ENCODE measurements at regions not wholly inside any gene's neighbourhood (a gene's known extent, or its start where the extent isn't known, plus 50 kb on each side); places are given as distances from the start of the nearest gene placed in this dataset.
"Not testable (repeated sequence)": the region's sequence is repeated elsewhere in the genome, so short reads cannot be mapped to it uniquely, and the experiment has no call there.

DNA sequence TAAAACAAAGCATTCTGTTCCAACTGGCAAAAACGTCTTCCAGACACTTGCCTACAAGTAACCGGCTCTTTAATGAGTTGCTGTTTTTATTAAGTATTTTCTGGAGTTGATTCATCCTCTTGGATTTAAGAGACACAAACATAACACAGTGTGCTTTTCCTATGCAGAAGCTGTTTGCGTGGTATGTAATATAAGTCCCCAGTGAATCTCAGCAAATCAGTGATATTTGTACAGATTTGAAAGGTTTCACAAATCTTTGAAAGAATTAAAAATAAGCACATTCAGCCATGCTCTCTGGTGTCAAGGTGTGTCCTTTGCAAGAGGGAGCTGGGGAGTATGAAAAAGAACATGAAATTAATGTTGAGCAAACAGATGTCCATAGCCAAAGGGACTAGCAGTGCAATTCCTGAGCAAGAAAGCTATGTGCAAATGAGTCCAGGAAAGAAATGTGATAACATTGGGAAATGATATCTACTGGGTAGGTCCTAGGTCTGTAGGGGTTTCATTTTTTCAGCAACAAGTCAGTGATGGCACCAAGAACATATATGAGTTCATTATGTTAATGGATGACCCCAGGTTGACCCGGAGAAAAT, 170.1 kb upstream of the PHACTR1 start:
- DNase-seq (ENCODE audit: low read depth): no peak

DNA sequence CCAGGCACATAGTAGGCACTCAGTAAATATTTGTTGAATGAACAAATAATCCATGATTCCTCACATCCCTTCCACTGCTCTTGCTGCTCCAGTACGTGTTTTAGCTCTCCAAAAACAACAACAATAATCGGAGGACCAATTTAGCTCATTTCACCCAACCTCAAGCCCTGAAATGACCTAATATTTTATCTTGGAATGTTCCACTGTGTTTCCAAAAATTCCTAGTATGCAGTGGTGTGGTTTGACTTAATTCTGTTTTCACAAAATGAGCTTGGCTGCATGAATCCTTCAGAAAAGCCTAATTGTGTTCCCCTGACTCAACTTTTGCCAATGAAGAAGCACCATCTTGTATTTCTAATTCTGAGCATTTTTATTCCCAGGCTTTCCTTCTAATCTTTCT, 168.0 kb upstream of the PHACTR1 start:
- no peak for DNase-seq (ENCODE audit: low read depth)

DNA sequence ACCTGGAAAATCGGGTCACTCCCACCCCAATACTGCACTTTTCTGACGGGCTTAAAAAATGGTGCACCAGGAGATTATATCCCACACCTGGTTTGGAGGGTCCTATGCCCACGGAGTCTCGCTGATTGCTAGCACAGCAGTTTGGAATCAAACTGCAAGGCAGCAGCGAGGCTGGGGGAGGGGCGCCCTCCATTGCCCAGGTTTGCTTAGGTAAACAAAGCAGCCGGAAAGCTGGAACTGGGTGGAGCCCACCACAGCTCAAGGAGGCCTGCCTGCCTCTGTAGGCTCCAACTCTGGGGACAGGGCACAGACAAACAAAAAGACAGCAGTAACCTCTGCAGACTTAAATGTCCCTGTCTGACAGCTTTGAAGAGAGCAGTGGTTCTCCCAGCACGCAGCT, 167.1 kb upstream of the PHACTR1 start:
- DNase-seq (ENCODE audit: low read depth): not testable (repeated sequence)

GRCh38 chr6:12554820-12555219, 161.7 kb upstream of the PHACTR1 start:
- not testable (repeated sequence) for DNase-seq (ENCODE audit: low read depth)

- DNase-seq (ENCODE audit: low read depth): no peak
Measured at GRCh38 chr6:12555267-12555666, 161.3 kb upstream of the PHACTR1 start.

- DNase-seq (ENCODE audit: low read depth): no peak
Measured at GRCh38 chr6:12555781-12556180, 160.8 kb upstream of the PHACTR1 start.

DNA sequence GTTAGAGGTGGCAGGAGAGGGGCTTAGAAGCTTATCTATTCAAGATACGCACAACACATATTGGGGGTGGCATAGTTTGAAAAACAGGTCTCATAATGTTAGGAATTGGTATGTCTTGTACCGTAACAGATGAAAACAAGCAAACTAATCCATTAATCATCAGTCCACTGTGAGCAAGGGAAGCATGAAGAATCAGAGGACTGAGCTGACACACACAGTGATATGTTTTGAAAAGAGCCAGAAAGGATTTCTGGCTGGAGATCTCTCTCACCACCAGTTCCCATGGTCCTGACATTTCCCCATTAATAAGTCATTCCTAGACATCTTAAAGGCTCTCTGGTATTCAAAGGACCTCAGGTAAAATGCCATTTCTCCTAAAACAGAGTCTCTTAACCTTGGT, 158.8 kb upstream of the PHACTR1 start:
- DNase-seq (ENCODE audit: low read depth): no peak

- no peak for DNase-seq (ENCODE audit: low read depth)
Measured at GRCh38 chr6:12560315-12560714, 156.3 kb upstream of the PHACTR1 start.

DNA sequence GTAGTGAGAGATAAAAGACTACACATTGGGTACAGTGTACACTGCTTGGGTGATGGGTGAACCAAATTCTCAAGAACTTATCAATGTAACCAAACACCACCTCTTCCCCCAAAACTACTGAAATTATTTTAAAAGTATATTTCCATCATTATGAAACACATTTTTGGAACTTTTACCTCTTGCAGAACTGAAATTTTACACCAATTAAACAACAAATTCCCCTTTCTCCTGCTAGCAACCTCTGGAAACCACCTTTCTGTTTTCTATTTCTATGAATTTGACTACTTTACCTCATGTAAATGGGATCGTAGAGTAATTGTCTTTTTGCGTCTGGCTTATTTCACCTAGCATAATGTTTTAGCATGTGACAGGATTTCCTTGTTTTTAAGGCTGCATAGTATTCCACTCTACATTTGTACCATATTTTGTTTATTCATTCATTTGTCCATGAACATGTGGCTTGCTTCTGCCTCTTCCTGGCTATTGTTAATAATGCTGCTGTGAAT, 149.9 kb upstream of the PHACTR1 start:
- no peak for DNase-seq (ENCODE audit: low read depth)

- DNase-seq (ENCODE audit: low read depth): no peak
Measured at GRCh38 chr6:12567682-12568081, 148.9 kb upstream of the PHACTR1 start.

DNA sequence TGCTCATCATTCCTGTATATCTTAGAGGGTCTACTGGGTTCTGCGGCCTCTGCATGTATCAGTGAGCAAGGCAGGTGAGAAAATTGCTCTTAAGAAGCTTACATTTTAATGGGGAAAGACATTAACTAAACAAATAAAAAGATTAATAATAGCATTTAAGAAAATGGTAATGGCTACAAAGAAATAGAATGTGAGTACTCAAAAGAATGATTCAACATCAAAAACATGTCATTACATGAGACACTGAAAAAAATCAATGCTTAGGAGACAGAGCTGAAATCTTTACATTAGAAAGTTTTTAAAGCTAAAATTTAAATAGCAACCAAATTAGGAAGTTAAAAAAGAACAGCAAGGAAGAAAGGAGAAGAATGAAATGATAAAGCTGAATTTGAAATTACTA, 146.9 kb upstream of the PHACTR1 start:
- DNase-seq (ENCODE audit: low read depth): no peak

DNA sequence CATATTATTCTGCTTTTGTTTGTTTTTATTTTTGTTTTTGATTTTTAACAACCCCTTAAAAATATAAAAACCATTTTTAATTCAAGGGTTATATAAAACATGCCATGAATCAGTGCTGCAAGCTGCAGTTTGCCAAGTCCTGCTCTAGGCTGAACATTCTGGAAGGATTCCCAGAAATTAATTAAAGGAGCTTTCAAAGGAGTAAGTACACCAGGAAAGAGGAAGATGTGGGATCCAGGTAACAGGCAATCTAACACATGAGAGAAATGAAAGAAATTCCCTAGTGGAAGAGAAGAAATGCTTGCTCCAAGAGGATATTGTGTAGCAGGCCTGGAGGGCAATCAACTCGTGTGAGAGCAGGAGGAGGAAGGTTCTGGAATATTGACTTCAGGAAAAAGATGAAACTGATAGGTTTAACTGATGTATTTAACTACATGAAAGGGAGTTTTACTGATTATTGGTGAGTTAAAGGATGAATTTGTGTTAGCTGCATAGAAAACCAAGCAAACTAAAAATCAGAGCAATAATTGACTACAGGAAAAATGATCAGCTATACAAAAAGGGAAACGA, 146.0 kb upstream of the PHACTR1 start:
- no peak for DNase-seq (ENCODE audit: low read depth)

DNA sequence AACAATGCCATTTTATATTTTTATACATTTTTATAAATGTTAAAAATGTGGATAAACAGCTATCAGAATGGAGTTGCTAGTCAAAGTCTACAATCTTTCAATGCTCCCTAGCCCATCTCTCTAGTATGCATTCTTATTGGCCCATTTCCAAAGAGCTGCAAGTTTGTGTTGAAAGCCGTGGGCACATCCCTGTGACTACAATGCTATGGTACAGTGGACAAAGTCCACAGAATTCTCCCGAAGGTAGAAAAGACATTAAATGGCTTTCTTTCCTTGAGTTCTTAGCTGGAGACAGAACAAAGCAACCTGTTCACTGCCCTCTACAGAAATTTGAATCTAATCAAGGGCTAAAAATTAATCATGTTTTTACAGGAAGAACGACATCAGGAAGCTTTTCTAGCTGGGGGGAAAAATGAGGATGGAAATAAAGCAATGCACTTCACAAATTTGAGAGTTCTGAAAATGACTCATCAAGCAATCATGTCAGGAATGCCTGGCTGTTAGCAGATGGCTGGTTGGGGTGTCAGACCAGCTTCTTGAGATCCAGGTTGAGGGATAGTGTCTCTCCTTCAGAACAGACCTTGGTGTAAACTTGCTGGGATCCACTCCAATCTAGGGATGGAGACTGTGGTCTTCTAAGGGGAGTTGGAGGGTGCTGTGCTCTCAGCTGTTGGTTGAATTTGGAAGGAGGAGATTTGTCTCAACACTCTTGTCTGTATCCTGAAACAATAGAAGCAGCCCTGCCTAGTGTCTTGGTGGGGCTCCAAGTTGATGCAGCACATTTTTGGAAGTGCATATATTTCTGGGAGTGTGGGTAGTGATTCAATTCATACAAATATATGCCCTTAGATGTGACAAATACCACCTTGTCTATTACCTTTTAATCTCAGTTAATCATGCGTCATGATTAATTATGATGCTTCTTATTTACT, 143.4 kb upstream of the PHACTR1 start:
- DNase-seq (ENCODE audit: low read depth): no peak

DNA sequence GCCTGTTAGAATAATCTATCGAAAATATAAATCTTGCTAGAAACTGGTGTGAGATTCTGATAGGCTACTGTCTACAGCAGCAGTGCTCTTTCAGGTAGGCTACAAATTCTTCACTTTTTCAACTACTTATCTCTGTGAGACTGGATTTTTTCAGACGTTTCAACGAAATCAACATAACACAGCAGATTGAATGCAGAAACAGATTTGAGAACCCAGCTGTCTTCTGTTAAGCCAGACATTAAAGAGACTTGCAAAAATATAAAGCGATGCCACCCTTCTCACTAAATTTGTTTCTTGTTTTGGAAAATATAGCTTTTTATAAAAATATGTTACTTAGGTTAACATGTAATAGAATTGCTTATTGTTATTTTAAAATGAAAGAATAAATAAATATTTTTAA, 140.6 kb upstream of the PHACTR1 start:
- DNase-seq (ENCODE audit: low read depth): no peak

DNA sequence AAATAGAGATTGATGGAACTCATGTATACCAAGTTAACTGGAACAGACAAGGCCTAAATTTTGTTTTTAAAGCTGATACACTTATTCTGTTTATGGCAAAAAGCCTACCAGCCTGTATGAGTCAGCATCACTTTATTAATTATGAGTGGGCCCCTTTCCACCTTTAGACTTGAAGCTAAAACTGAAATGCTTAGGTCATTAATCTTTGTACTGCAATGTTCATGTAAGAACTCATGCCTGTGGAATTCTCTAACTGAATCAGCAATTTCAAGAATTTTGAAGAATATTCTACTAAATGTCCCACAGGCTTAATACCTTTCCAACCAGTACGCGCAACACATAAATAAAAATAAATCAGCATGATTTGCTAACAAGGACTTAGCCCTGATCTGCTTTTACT, 140.2 kb upstream of the PHACTR1 start:
- no peak for DNase-seq (ENCODE audit: low read depth)

GRCh38 chr6:12577124-12577850, 139.3 kb upstream of the PHACTR1 start:
- DNase-seq (ENCODE audit: low read depth): no peak

DNA sequence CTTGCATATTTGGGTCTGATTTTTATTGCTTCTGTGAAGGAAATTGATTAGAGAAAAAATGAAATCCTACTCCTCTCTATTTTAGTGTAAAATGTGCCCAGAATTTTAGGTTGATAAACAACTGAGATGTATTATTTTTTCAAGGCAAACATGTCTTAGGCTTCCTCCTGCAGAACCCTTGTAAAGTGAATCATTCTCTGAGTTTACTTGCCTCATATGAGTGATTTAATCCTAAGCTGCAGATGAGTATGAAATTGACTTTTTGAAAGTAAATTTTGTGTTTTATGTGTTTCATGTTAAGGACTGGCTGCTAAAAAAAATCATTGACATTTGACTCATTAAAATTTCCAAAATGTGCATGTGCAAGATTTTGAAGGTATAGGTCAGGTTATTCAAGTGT, 138.5 kb upstream of the PHACTR1 start:
- no peak for DNase-seq (ENCODE audit: low read depth)

- no peak for DNase-seq (ENCODE audit: low read depth)
Measured at GRCh38 chr6:12578751-12579150, 137.8 kb upstream of the PHACTR1 start.

- DNase-seq (ENCODE audit: low read depth): no peak
Measured at GRCh38 chr6:12580290-12580689, 136.3 kb upstream of the PHACTR1 start.

- DNase-seq (ENCODE audit: low read depth): no peak
Measured at GRCh38 chr6:12582421-12583110, 134.0 kb upstream of the PHACTR1 start.

- DNase-seq (ENCODE audit: low read depth): no peak
Measured at GRCh38 chr6:12584631-12585405, 131.7 kb upstream of the PHACTR1 start.

Data from stimulated activated CD8-positive, alpha-beta memory T cell treated with anti-CD3 and anti-CD28 coated beads, Interleukin-7, amount 100 ng/mL, for 24 hours (primary cell).